OCI-LY7 (cell line): ENCODE measurements at regions not wholly inside any gene's neighbourhood (a gene's known extent, or its start where the extent isn't known, plus 50 kb on each side); places are given as distances from the start of the nearest gene placed in this dataset.

ENCODE experiments used
- BruUV-seq: library from RNA; stranded (reverse); fragments of 400-500 nt; replicated peaks from 2 replicates; lab custom pipeline; 2021; lab: Mats Ljungman, UMichigan
- CTCF ChIA-PET: fragments of 300-600 bp; sonication (Branson Sonifier 250); formaldehyde crosslinking; loops from one replicate; lab custom pipeline; 2022; ENCODE audit warnings: antibody characterized with exemption; ENCODE audit not compliant: unreplicated experiment; lab: Charles Lee
- POLR2A ChIA-PET: fragments of 300-600 bp; sonication (Branson Sonifier 250); formaldehyde crosslinking; loops from one replicate; lab custom pipeline; 2022; ENCODE audit warnings: antibody characterized with exemption; lab: Charles Lee
- DNase-seq: peaks from one replicate; pipeline ENCODE4 v3.0.0-alpha.2; 2015; ENCODE audit warnings: low spot score
- H2AFZ ChIP-seq: fragments of 200-600 bp; sonication (generic), shearing (Covaris generic); 2 replicates; pipeline ENCODE4 v1.6.1; 2014; ENCODE audit warnings: mild to moderate bottlenecking, antibody characterized with exemption, low read length, moderate library complexity
- H3K27ac ChIP-seq: fragments of 200-600 bp; sonication (generic); 2 replicates; pipeline ENCODE4 v1.5.1; 2014; ENCODE audit warnings: mixed run types, low read depth, mild to moderate bottlenecking, moderate library complexity, low read length, inconsistent platforms; ENCODE audit not compliant: poor library complexity, severe bottlenecking
- H3K36me3 ChIP-seq: fragments of 200-600 bp; sonication (generic); 2 replicates; pipeline ENCODE4 v1.6.1; 2014; ENCODE audit warnings: mild to moderate bottlenecking, antibody characterized with exemption, low read length, moderate library complexity, mixed read lengths; ENCODE audit not compliant: insufficient read depth
- H3K4me1 ChIP-seq: fragments of 200-600 bp; sonication (generic); 2 replicates; pipeline ENCODE4 v1.5.1; 2014; ENCODE audit warnings: mild to moderate bottlenecking, low read length; ENCODE audit not compliant: insufficient read depth, poor library complexity, severe bottlenecking
- H3K4me2 ChIP-seq: fragments of 200-600 bp; sonication (generic); 2 replicates; pipeline ENCODE4 v1.6.1; 2014; ENCODE audit warnings: mild to moderate bottlenecking, low read length
- H3K4me3 ChIP-seq: fragments of 200-600 bp; sonication (generic); 2 replicates; pipeline ENCODE4 v1.5.1; 2014; ENCODE audit warnings: mild to moderate bottlenecking, low read depth, low read length; ENCODE audit not compliant: poor library complexity, severe bottlenecking
- H3K79me2 ChIP-seq: fragments of 200-600 bp; sonication (generic); 2 replicates; pipeline ENCODE4 v1.6.1; 2016; ENCODE audit warnings: low read depth, mild to moderate bottlenecking, low read length, moderate library complexity, mixed read lengths; ENCODE audit not compliant: insufficient read depth
- H3K9me2 ChIP-seq: fragments of 200-600 bp; sonication (generic); 2 replicates; pipeline ENCODE4 v1.6.1; 2016; ENCODE audit warnings: mild to moderate bottlenecking, low read length, mixed read lengths; ENCODE audit not compliant: insufficient read depth
- H3K9me3 ChIP-seq: fragments of 200-600 bp; sonication (generic); 2 replicates; pipeline ENCODE4 v1.6.1; 2014; ENCODE audit warnings: mild to moderate bottlenecking, mixed run types, low read length, mixed read lengths
- H4K20me1 ChIP-seq: fragments of 200-600 bp; sonication (generic); 2 replicates; pipeline ENCODE4 v1.6.1; 2014; ENCODE audit warnings: mild to moderate bottlenecking, antibody characterized with exemption, low read length, moderate library complexity, mixed read lengths; ENCODE audit not compliant: insufficient read depth
- CTCF ChIP-seq: fragments of 200-600 bp; sonication (generic); conservative IDR thresholded peaks from 2 replicates; pipeline ENCODE4 v1.5.1; 2014; ENCODE audit warnings: mild to moderate bottlenecking, antibody characterized with exemption, low read length, moderate library complexity, mixed read lengths
- EZH2phosphoT487 ChIP-seq: fragments of 200-600 bp; sonication (generic); IDR thresholded peaks from 2 replicates; pipeline ENCODE4 v1.6.1; 2018; ENCODE audit warnings: low read depth, borderline replicate concordance, mild to moderate bottlenecking, mixed run types, antibody characterized with exemption, low read length, moderate library complexity, mixed read lengths
- intact Hi-C: fragments of 100-400 bp; cut with micrococcal nuclease; formaldehyde crosslinking; loops from one replicate; pipeline ENCODE4 v1.10.0; 2022; ENCODE audit not compliant: unreplicated experiment

GRCh38 chr4:131248314-131248713 lies 1900.8 kb upstream of the PCDH10 start:
- Histone ChIP-seq H2AFZ (no peak overlapping the region), H3K36me3 (no peaks in the 10 kb centered on the region), H3K9me2 (no peaks in the 10 kb centered on the region), H3K9me3 (no peaks in the 10 kb centered on the region), H3K79me2 (no peaks in the 10 kb centered on the region), H3K4me1 (no peaks in the 10 kb centered on the region), H3K4me2 (no peak overlapping the region), H4K20me1 (no peaks in the 10 kb centered on the region), H3K4me3 (no peak overlapping the region), H3K27ac (no peak overlapping the region)
- no TSS peak for BruUV-seq
- ChIA-PET CTCF (no interaction called here), POLR2A (no interaction called here)
- intact Hi-C loops = no loop called here
- no peak for DNase-seq
- TF ChIP-seq CTCF (no peak), EZH2phosphoT487 (no peak)

GRCh38 chr4:131251321-131251720 lies 1897.8 kb upstream of the PCDH10 start:
- ChIA-PET CTCF (no interaction called here), POLR2A (no interaction called here)
- Histone ChIP-seq H3K36me3 (no peaks in the 10 kb centered on the region), H4K20me1 (no peaks in the 10 kb centered on the region), H3K9me3 (no peaks in the 10 kb centered on the region), H3K4me1 (no peaks in the 10 kb centered on the region), H2AFZ (no peak overlapping the region), H3K4me2 (no peak overlapping the region), H3K4me3 (no peak overlapping the region), H3K9me2 (no peaks in the 10 kb centered on the region), H3K27ac (no peak overlapping the region), H3K79me2 (no peaks in the 10 kb centered on the region)
- no TSS peak for BruUV-seq
- TF ChIP-seq CTCF (no peak), EZH2phosphoT487 (no peak)
- intact Hi-C loops = no loop called here
- DNase-seq = no peak

GRCh38 chr4:131257241-131257640 lies 1891.9 kb upstream of the PCDH10 start:
- H3K4me3 ChIP-seq = no peak overlapping the region
- intact Hi-C loops = no loop called here
- BruUV-seq = no TSS peak
- ChIA-PET POLR2A (no interaction called here), CTCF (no interaction called here)
- no peaks in the 10 kb centered on the region for H3K9me3 ChIP-seq
- H3K4me1 ChIP-seq = no peaks in the 10 kb centered on the region
- TF ChIP-seq EZH2phosphoT487 = no peak
- no peak for TF ChIP-seq CTCF
- H3K27ac ChIP-seq = no peak overlapping the region
- H2AFZ ChIP-seq = no peak overlapping the region
- no peak for DNase-seq
- no peak overlapping the region for H3K4me2 ChIP-seq
- H3K36me3 ChIP-seq = no peaks in the 10 kb centered on the region
- no peaks in the 10 kb centered on the region for H3K79me2 ChIP-seq
- no peaks in the 10 kb centered on the region for H4K20me1 ChIP-seq
- H3K9me2 ChIP-seq = no peaks in the 10 kb centered on the region
